K562 (cell line): ENCODE measurements at regions not wholly inside any gene's neighbourhood (a gene's known extent, or its start where the extent isn't known, plus 50 kb on each side); places are given as distances from the start of the nearest gene placed in this dataset.
A peak's percentile ranks its signal among the peaks of the same experiment; 100 is the strongest.

Experiments used
- BRF2 ChIP-seq: IDR thresholded peaks from 3 replicates; pipeline ENCODE4 v1.6.1; 2011; ENCODE audit warnings: borderline replicate concordance, mild to moderate bottlenecking; ENCODE audit not compliant: insufficient read length, insufficient read depth
- HMGXB4 ChIP-seq: sonication (generic); formaldehyde crosslinking; IDR thresholded peaks from 2 replicates; pipeline ENCODE4 v1.8.1; 2023; ENCODE audit warnings: mild to moderate bottlenecking, missing genetic modification reagents
- PBX2 ChIP-seq, 2 experiments: IDR thresholded peaks in 1 of 2; conservative IDR thresholded peaks in 1 of 2; 2 replicates each; pipeline ENCODE4 v1.6.1; 2016; ENCODE audit warnings: low read depth in 2 of 2, mild to moderate bottlenecking in 1 of 2, missing compliant biosample characterization in 1 of 2, missing genetic modification characterization in 1 of 2, moderate library complexity in 1 of 2
- REST ChIP-seq, 2 experiments: fragments of 450-650 bp; formaldehyde crosslinking in 1 of 2; IDR thresholded peaks; 2 replicates each; pipeline versions ENCODE4 v1.4.0 to v1.6.1; 2014 to 2020; ENCODE audit warnings: mild to moderate bottlenecking in 2 of 2, borderline replicate concordance in 1 of 2, low read depth in 1 of 2
- SNIP1 ChIP-seq: fragments of 450-650 bp; IDR thresholded peaks from 2 replicates; pipeline ENCODE4 v1.7.1; 2017; ENCODE audit warnings: low read depth, mild to moderate bottlenecking
- SPI1 ChIP-seq: IDR thresholded peaks from 2 replicates; pipeline ENCODE4 v1.6.1; 2011; ENCODE audit warnings: low read depth, low read length, control low read depth, borderline replicate concordance
- TCFL5 ChIP-seq: fragments of 250-450 bp; sonication (Bioruptor Pico); conservative IDR thresholded peaks from 2 replicates; pipeline ENCODE4 v1.6.1; 2021; ENCODE audit warnings: mild to moderate bottlenecking, moderate library complexity, matching md5 sums
- ZBTB1 ChIP-seq: sonication (generic); formaldehyde crosslinking; IDR thresholded peaks from 2 replicates; pipeline ENCODE4 v1.8.1; 2023; ENCODE audit warnings: missing genetic modification reagents, low read depth, mild to moderate bottlenecking, borderline replicate concordance

- TF ChIP-seq BRF2, result no peak
- TF ChIP-seq HMGXB4 (CRISPR knock-in tag), result no peak
- TF ChIP-seq SNIP1, result no peak
- TF ChIP-seq REST (IDR thresholded peaks at IDR 0.05; ENCODE audit: borderline replicate concordance), result peak; percentile 4; the same call in 1 of the 2 replicates
- no peak for TF ChIP-seq REST (CRISPR knock-in tag; IDR thresholded peaks at IDR 0.05; ENCODE audit: low read depth)
- no peak for TF ChIP-seq ZBTB1
- TF ChIP-seq SPI1, result no peak
- TF ChIP-seq PBX2 (CRISPR knock-in tag; IDR thresholded peaks at IDR 0.05; ENCODE audit: low read depth), result no peak
- 0 out of 2 replicates have a peak, but pooled peaks have one; percentile 17 for TF ChIP-seq PBX2 (tag; conservative IDR thresholded peaks at IDR 0.05; ENCODE audit: low read depth)
- no peak for TF ChIP-seq TCFL5 (CRISPR knock-in tag)
Observed at GRCh38 chr6:108737594-108738546, 110.4 kb upstream of the ARMC2 start (continued).
